ENCODE measurements at regions not wholly inside any gene's neighbourhood (a gene's known extent, or its start where the extent isn't known, plus 50 kb on each side); places are given as distances from the start of the nearest gene placed in this dataset.

DNA sequence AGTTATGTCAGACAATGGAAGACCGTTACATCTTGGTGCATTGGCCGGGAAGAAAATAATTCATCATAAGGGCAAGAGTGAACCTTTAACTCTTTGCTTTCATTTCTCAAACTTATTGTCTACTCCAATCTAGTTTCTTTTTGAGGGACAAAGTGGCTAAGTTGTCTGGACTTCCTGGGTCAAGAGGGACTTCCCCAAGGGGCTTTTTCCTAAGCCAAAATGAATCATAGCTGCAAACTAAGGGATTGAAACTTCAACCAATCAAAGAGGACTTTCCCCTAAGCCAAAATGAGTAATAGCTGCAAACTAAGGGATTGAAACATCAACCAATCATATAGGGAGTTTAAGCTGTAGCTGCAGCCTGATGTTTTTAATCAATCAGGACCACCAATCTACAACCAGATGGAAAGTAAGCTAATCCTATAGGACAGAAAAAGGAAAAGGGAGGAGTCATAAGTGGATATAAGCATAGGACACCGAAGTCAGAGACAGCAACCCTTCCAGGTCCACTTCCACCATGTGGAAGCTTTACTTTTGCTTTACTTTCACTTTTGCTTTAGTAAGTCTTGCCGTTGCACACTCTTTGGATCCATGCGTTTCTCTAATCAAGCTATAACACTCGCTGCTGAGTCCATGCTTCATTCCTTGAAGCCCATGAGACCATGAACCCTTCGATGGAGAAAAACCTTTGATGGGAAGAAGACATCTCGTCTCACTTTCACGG, 72.7 kb upstream of the UTY start:
- no peak for DNase-seq
- Histone ChIP-seq H3K36me3 (no peaks in the 10 kb centered on the region), H3K4me3 (no peak overlapping the region), H3K9me3 (no peaks in the 10 kb centered on the region), H3K4me1 (no peaks in the 10 kb centered on the region), H3K27ac (no peak overlapping the region), H3K27me3 (replicated peaks in 1 of 7) (no peaks in the 10 kb centered on the region)
- 78 to 84% (median 82%) methylated on average over 9 of the region's 9 CpGs; no CpG with 5 or more reads in 2 of the 5 donors for WGBS, 5 donors
- intact Hi-C loops (cut with DNase I; ENCODE audit: low total_unique reads), result no loop called here
- TF ChIP-seq CTCF (IDR thresholded peaks at IDR 0.05 in 8 of 11, conservative IDR thresholded peaks at IDR 0.05 in 3 of 11), result no peak
- TF ChIP-seq POLR2AphosphoS5 (IDR thresholded peaks at IDR 0.05), result no peak
- TF ChIP-seq POLR2A (IDR thresholded peaks at IDR 0.05), result no peak

- H3K9me3 ChIP-seq, result no peaks in the 10 kb centered on the region
- H3K36me3 ChIP-seq, result no peaks in the 10 kb centered on the region
- H3K27ac ChIP-seq, result no peak overlapping the region
- intact Hi-C loops (cut with DNase I; ENCODE audit: low total_unique reads), result no loop called here
- TF ChIP-seq POLR2A (IDR thresholded peaks at IDR 0.05), result no peak
- no peak for TF ChIP-seq POLR2AphosphoS5 (IDR thresholded peaks at IDR 0.05)
- no peak for TF ChIP-seq CTCF (IDR thresholded peaks at IDR 0.05 in 8 of 11, conservative IDR thresholded peaks at IDR 0.05 in 3 of 11)
- no peaks in the 10 kb centered on the region for H3K4me1 ChIP-seq
- no peaks in the 10 kb centered on the region for H3K27me3 ChIP-seq (replicated peaks in 1 of 7)
- H3K4me3 ChIP-seq, result no peak overlapping the region
- WGBS, 5 donors, result 92 to 100% (median 100%) methylated on average over 1 of the region's 1 CpG; no CpG with 5 or more reads in 2 of the 5 donors
- no peak for DNase-seq
Measured at GRCh38 chrY:13551246-13551645, 71.4 kb upstream of the UTY start.

DNA sequence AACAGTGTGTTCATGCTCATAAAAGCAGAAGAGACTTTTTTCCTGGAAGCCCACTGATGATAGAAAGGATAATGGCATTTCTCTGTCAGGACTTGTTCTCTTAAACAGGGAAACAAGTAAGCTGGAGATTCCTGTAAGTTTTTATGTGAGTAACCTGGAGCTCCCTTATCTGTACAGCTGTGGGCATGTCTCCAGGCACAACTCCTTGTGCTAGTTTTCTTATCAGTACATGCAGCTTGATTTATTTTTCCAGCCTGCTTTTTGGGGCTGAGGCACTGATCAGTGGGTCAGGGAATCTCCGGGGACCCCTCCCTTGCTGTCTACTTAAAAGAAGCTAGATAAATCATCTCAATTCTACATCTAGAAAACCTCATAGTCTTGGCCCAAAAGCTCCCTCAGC, 64.7 kb upstream of the UTY start:
- Histone ChIP-seq H3K36me3 (no peaks in the 10 kb centered on the region), H3K4me3 (no peak overlapping the region), H3K27ac (peak overlapping the region in 2 of 8 donors; percentile 30), H3K4me1 (no peaks in the 10 kb centered on the region), H3K9me3 (peaks cover 0 to 6% (median 0%) of the 10 kb centered on the region in 8 donors), H3K27me3 (replicated peaks in 1 of 7) (no peaks in the 10 kb centered on the region)
- intact Hi-C loops (cut with DNase I; ENCODE audit: low total_unique reads), result no loop called here
- WGBS, 5 donors, result 21 to 36% (median 31%) methylated on average over 1 of the region's 1 CpG; no CpG with 5 or more reads in 2 of the 5 donors
- TF ChIP-seq POLR2A (IDR thresholded peaks at IDR 0.05) (no peak), POLR2AphosphoS5 (IDR thresholded peaks at IDR 0.05) (no peak), CTCF (IDR thresholded peaks at IDR 0.05 in 8 of 11, conservative IDR thresholded peaks at IDR 0.05 in 3 of 11) (no peak)
- DNase-seq, result no peak

DNA sequence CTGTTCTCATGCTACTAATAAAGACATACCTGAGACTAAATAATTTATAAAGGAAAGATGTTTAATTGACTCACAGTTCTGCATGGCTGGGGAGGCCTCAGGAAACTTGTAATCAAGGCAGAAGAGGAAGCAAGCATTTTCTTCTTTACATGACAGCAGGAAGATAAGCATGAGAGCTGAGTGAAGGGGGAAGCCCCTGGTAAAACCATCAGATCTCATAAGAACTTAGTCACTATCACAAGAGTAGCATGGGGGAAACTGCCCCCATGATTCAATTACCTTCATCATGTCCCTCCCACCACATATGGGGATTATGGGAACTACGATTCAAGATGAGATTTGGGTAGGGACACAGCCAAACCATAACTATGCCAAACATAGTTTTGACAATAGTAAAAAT, 58.1 kb upstream of the UTY start:
- no peak for TF ChIP-seq POLR2AphosphoS5 (IDR thresholded peaks at IDR 0.05)
- no peak for TF ChIP-seq POLR2A (IDR thresholded peaks at IDR 0.05)
- no peak for TF ChIP-seq CTCF (IDR thresholded peaks at IDR 0.05 in 8 of 11, conservative IDR thresholded peaks at IDR 0.05 in 3 of 11)
- Histone ChIP-seq H3K4me1 (no peaks in the 10 kb centered on the region), H3K27me3 (replicated peaks in 1 of 7) (no peaks in the 10 kb centered on the region), H3K27ac (no peak overlapping the region), H3K36me3 (no peaks in the 10 kb centered on the region), H3K4me3 (no peak overlapping the region), H3K9me3 (peaks cover 0 to 6% (median 0%) of the 10 kb centered on the region in 8 donors)
- intact Hi-C loops (cut with DNase I; ENCODE audit: low total_unique reads), result no loop called here
- no peak for DNase-seq
- WGBS, 5 donors, result 75 to 100% (median 83%) methylated on average over 1 of the region's 1 CpG; no CpG with 5 or more reads in 2 of the 5 donors

All from spleen (tissue), 11 donors.